SK-N-SH treated with all-trans-retinoic acid at 6 μM for 48 hours (cell line): ENCODE measurements at regions not wholly inside any gene's neighbourhood (a gene's known extent, or its start where the extent isn't known, plus 50 kb on each side); places are given as distances from the start of the nearest gene placed in this dataset.

Experiments used
- ATAC-seq: fragments of 200-7000 bp; cut with Tn5 transposase; 3 replicates; pipeline ENCODE4 v1.9.1; 2020; ENCODE audit warnings: mild to moderate bottlenecking, moderate library complexity
- ARNTL ChIP-seq: fragments of 450-650 bp; formaldehyde crosslinking; IDR thresholded peaks from 2 replicates; pipeline ENCODE4 v1.5.0; 2020; ENCODE audit warnings: low read depth, mild to moderate bottlenecking, moderate library complexity, borderline replicate concordance
- BACH2 ChIP-seq: fragments of 250-450 bp; sonication (Bioruptor Pico); IDR thresholded peaks from 2 replicates; pipeline ENCODE4 v1.9.0; 2021; ENCODE audit warnings: mild to moderate bottlenecking, borderline replicate concordance
- CREB5 ChIP-seq: fragments of 250-450 bp; sonication (Bioruptor Pico); IDR thresholded peaks from 2 replicates; pipeline ENCODE4 v1.5.1; 2020; ENCODE audit warnings: low read depth, mild to moderate bottlenecking, moderate library complexity
- CSDC2 ChIP-seq: fragments of 250-450 bp; sonication (Bioruptor Pico); IDR thresholded peaks from 2 replicates; pipeline ENCODE4 v1.5.0; 2020; ENCODE audit warnings: mild to moderate bottlenecking, moderate library complexity
- CSRNP3 ChIP-seq: fragments of 250-450 bp; sonication (Bioruptor Pico); IDR thresholded peaks from 2 replicates; pipeline ENCODE4 v1.5.1; 2021; ENCODE audit warnings: mild to moderate bottlenecking, moderate library complexity
- ESRRG ChIP-seq: fragments of 250-450 bp; sonication (Bioruptor Pico); IDR thresholded peaks from 2 replicates; pipeline ENCODE4 v1.6.1; 2021; ENCODE audit warnings: mild to moderate bottlenecking
- GLIS3 ChIP-seq: fragments of 250-450 bp; sonication (Bioruptor Pico); IDR thresholded peaks from 2 replicates; pipeline ENCODE4 v1.5.0; 2020; ENCODE audit warnings: mild to moderate bottlenecking, moderate library complexity
- ISL1 ChIP-seq: fragments of 250-450 bp; sonication (Bioruptor Pico); IDR thresholded peaks from 2 replicates; pipeline ENCODE4 v2.1.2; 2022; ENCODE audit warnings: mild to moderate bottlenecking, moderate library complexity
- OSR1 ChIP-seq: fragments of 250-450 bp; sonication (Bioruptor Pico); IDR thresholded peaks from 2 replicates; pipeline ENCODE4 v1.8.0; 2022; ENCODE audit warnings: moderate library complexity, mild to moderate bottlenecking, inconsistent platforms
- PATZ1 ChIP-seq: fragments of 250-450 bp; sonication (Bioruptor Pico); IDR thresholded peaks from 2 replicates; pipeline ENCODE4 v1.8.0; 2020; ENCODE audit warnings: mild to moderate bottlenecking, moderate library complexity, borderline replicate concordance
- PPARA ChIP-seq: fragments of 250-450 bp; sonication (Bioruptor Pico); IDR thresholded peaks from 2 replicates; pipeline ENCODE4 v1.5.0; 2020; ENCODE audit warnings: mild to moderate bottlenecking, borderline replicate concordance
- RARB ChIP-seq: fragments of 250-450 bp; sonication (Bioruptor Pico); IDR thresholded peaks from 2 replicates; pipeline ENCODE4 v1.8.0; 2021; ENCODE audit warnings: mild to moderate bottlenecking, moderate library complexity
- SNAI2 ChIP-seq: fragments of 250-450 bp; sonication (Bioruptor Pico); IDR thresholded peaks from 2 replicates; pipeline ENCODE4 v1.5.0; 2020; ENCODE audit warnings: mild to moderate bottlenecking, moderate library complexity
- TCF4 ChIP-seq: fragments of 250-450 bp; sonication (Bioruptor Pico); IDR thresholded peaks from 2 replicates; pipeline ENCODE4 v1.8.0; 2021; ENCODE audit warnings: mild to moderate bottlenecking, moderate library complexity, borderline replicate concordance
- TOX ChIP-seq: fragments of 250-450 bp; sonication (Bioruptor Pico); IDR thresholded peaks from 2 replicates; pipeline ENCODE4 v1.8.0; 2021; ENCODE audit warnings: mild to moderate bottlenecking, moderate library complexity, borderline replicate concordance
- TSHZ2 ChIP-seq: fragments of 250-450 bp; sonication (Bioruptor Pico); IDR thresholded peaks from 2 replicates; pipeline ENCODE4 v1.5.0; 2020; ENCODE audit warnings: mild to moderate bottlenecking, moderate library complexity
- ZC3H10 ChIP-seq: fragments of 250-450 bp; sonication (Bioruptor Pico); IDR thresholded peaks from 2 replicates; pipeline ENCODE4 v1.5.1; 2021; ENCODE audit warnings: mild to moderate bottlenecking, moderate library complexity
- ZFP3 ChIP-seq: fragments of 250-450 bp; sonication (Bioruptor Pico); IDR thresholded peaks from 2 replicates; pipeline ENCODE4 v1.5.0; 2020; ENCODE audit warnings: mild to moderate bottlenecking, moderate library complexity
- ZFP30 ChIP-seq: fragments of 450-650 bp; formaldehyde crosslinking; IDR thresholded peaks from 2 replicates; pipeline ENCODE4 v1.5.0; 2022; ENCODE audit warnings: mild to moderate bottlenecking, moderate library complexity
- ZNF565 ChIP-seq: fragments of 450-650 bp; formaldehyde crosslinking; conservative IDR thresholded peaks from 2 replicates; pipeline ENCODE4 v1.5.0; 2020; ENCODE audit warnings: low read depth, mild to moderate bottlenecking, moderate library complexity
- ZNF70 ChIP-seq: fragments of 450-650 bp; formaldehyde crosslinking; IDR thresholded peaks from 2 replicates; pipeline ENCODE4 v1.5.0; 2020; ENCODE audit warnings: mild to moderate bottlenecking, moderate library complexity
- ZNF8 ChIP-seq: fragments of 450-650 bp; formaldehyde crosslinking; IDR thresholded peaks from 2 replicates; pipeline ENCODE4 v1.5.0; 2020; ENCODE audit warnings: mild to moderate bottlenecking, moderate library complexity

- TF ChIP-seq TCF4 (CRISPR knock-in tag) (no peak), ARNTL (CRISPR knock-in tag) (no peak), ISL1 (no peak), SNAI2 (CRISPR knock-in tag) (no peak), TOX (CRISPR knock-in tag) (no peak), ZFP30 (no peak)
Measured at GRCh38 chr20:41927655-41928054, 309.5 kb upstream of the CHD6 start (continued).

- no peak for ATAC-seq
- TF ChIP-seq TSHZ2 (no peak), ISL1 (no peak), TOX (CRISPR knock-in tag) (no peak), TCF4 (CRISPR knock-in tag) (no peak), BACH2 (no peak), OSR1 (CRISPR knock-in tag) (no peak), ZC3H10 (CRISPR knock-in tag) (no peak), CREB5 (no peak), ZNF565 (CRISPR knock-in tag) (no peak), ZNF70 (CRISPR knock-in tag) (no peak), RARB (CRISPR knock-in tag) (no peak), CSRNP3 (CRISPR knock-in tag) (no peak), PATZ1 (CRISPR knock-in tag) (no peak), CSDC2 (CRISPR knock-in tag) (no peak)
- TF ChIP-seq, all 23 proteins: peak for 0
Measured at GRCh38 chr20:41927189-41927588, 309.0 kb upstream of the CHD6 start.

GRCh38 chr20:41925476-41925875 lies 307.3 kb upstream of the CHD6 start:
- TF ChIP-seq RARB (CRISPR knock-in tag) = no peak
- TF ChIP-seq TOX (CRISPR knock-in tag) = no peak
- TF ChIP-seq PPARA (CRISPR knock-in tag) = no peak
- TF ChIP-seq ZNF8 (CRISPR knock-in tag) = no peak
- no peak for TF ChIP-seq ESRRG (CRISPR knock-in tag)
- TF ChIP-seq CREB5 = no peak
- no peak for TF ChIP-seq ZNF70 (CRISPR knock-in tag)
- no peak for ATAC-seq

- no peak for TF ChIP-seq ZFP3 (CRISPR knock-in tag)
- no peak for TF ChIP-seq PPARA (CRISPR knock-in tag)
- no peak for TF ChIP-seq CSRNP3 (CRISPR knock-in tag)
- TF ChIP-seq CSDC2 (CRISPR knock-in tag) = no peak
- TF ChIP-seq ARNTL (CRISPR knock-in tag) = no peak
- no peak for TF ChIP-seq GLIS3
- no peak for TF ChIP-seq ZFP30
- TF ChIP-seq TOX (CRISPR knock-in tag) = no peak
- no peak for TF ChIP-seq BACH2
- no peak for TF ChIP-seq OSR1 (CRISPR knock-in tag)
- TF ChIP-seq CREB5 = no peak
Measured at GRCh38 chr20:41923624-41924023, 305.4 kb upstream of the CHD6 start.

More at GRCh38 chr20:41923624-41924023, 305.4 kb upstream of the CHD6 start:
- ATAC-seq = no peak
